ENCODE measurements at regions not wholly inside any gene's neighbourhood (a gene's known extent, or its start where the extent isn't known, plus 50 kb on each side); places are given as distances from the start of the nearest gene placed in this dataset.
"Not testable (repeated sequence)": the region's sequence is repeated elsewhere in the genome, so short reads cannot be mapped to it uniquely, and the experiment has no call there.

GRCh38 chr16:54985156-54985555, 54.5 kb downstream of the IRX5 start:
- Histone ChIP-seq H3K9me3 (no peaks in the 10 kb centered on the region), H3K27me3 (replicated peaks; ENCODE audit: insufficient read depth) (no peaks in the 10 kb centered on the region), H3K4me3 (no peak overlapping the region), H3K36me3 (no peaks in the 10 kb centered on the region), H3K4me1 (ENCODE audit: control insufficient read depth in 1 of 2, low read depth in 2 of 2) (no peaks in the 10 kb centered on the region), H3K27ac (no peak overlapping the region)
- ATAC-seq (ENCODE audit: insufficient number of reproducible peaks, low FRiP score, low read depth) (no peak), DNase-seq (ENCODE audit: low spot score) (no peak)
- TF ChIP-seq, protein P1, sequence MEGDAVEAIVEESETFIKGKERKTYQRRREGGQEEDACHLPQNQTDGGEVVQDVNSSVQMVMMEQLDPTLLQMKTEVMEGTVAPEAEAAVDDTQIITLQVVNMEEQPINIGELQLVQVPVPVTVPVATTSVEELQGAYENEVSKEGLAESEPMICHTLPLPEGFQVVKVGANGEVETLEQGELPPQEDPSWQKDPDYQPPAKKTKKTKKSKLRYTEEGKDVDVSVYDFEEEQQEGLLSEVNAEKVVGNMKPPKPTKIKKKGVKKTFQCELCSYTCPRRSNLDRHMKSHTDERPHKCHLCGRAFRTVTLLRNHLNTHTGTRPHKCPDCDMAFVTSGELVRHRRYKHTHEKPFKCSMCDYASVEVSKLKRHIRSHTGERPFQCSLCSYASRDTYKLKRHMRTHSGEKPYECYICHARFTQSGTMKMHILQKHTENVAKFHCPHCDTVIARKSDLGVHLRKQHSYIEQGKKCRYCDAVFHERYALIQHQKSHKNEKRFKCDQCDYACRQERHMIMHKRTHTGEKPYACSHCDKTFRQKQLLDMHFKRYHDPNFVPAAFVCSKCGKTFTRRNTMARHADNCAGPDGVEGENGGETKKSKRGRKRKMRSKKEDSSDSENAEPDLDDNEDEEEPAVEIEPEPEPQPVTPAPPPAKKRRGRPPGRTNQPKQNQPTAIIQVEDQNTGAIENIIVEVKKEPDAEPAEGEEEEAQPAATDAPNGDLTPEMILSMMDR (IDR thresholded peaks at IDR 0.05): no peak

DNA sequence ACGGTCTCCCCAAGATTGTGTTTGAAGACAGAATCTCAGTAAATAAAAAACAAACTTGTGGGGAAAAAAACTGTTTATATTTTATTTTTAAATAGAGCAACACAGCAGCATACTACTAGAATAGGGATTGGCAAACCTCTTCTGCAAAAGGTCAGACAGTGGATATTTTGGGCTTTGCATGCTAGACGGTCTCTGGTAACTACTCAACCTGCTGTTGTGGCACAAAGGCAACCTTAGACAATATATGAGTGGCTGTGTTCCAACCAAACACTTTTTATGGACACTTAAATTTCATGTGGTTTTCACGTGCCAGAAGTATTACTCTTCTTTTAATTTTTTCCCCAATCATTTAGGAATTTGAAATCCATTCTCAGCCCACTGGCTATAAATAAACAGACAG, 55.0 kb downstream of the IRX5 start:
- H3K36me3 ChIP-seq: no peaks in the 10 kb centered on the region
- H3K27ac ChIP-seq: no peak overlapping the region
- no peak for ATAC-seq (ENCODE audit: insufficient number of reproducible peaks, low FRiP score, low read depth)
- no peak for DNase-seq (ENCODE audit: low spot score)
- H3K4me1 ChIP-seq (ENCODE audit: control insufficient read depth in 1 of 2, low read depth in 2 of 2): no peaks in the 10 kb centered on the region
- TF ChIP-seq, protein P1 (IDR thresholded peaks at IDR 0.05): no peak
- no peak overlapping the region for H3K4me3 ChIP-seq
- H3K27me3 ChIP-seq (replicated peaks; ENCODE audit: insufficient read depth): no peaks in the 10 kb centered on the region
- H3K9me3 ChIP-seq: no peaks in the 10 kb centered on the region

GRCh38 chr16:54986409-54986808, 55.7 kb downstream of the IRX5 start:
- H3K4me3 ChIP-seq: no peak overlapping the region
- H3K4me1 ChIP-seq (ENCODE audit: control insufficient read depth in 1 of 2, low read depth in 2 of 2): no peaks in the 10 kb centered on the region
- TF ChIP-seq, protein P1 (IDR thresholded peaks at IDR 0.05): no peak
- DNase-seq (ENCODE audit: low spot score) (no peak), ATAC-seq (ENCODE audit: insufficient number of reproducible peaks, low FRiP score, low read depth) (no peak)
- no peak overlapping the region for H3K27ac ChIP-seq
- no peaks in the 10 kb centered on the region for H3K27me3 ChIP-seq (replicated peaks; ENCODE audit: insufficient read depth)
- H3K9me3 ChIP-seq: no peaks in the 10 kb centered on the region
- no peaks in the 10 kb centered on the region for H3K36me3 ChIP-seq

DNA sequence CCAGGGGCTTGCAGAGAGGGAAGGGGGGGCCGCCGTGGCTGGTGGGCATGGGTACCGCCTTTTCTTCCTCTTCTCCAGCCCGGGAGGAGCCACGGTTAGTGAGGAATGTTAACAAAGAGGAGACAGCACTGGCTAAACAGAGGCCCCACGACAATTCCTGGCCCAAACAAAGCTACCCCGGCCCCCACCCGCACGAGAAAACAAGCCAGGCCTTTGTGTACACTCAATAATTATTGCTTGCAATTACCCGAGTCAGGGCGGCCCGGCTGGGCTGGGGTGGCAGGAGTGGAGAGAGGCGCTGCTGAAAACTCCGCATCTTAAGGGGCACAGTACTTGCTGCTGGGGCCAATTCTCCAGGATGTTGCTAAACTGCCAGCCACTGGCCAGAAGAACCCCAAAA, 56.4 kb downstream of the IRX5 start:
- Histone ChIP-seq H3K36me3 (no peaks in the 10 kb centered on the region), H3K4me3 (no peak overlapping the region), H3K27ac (no peak overlapping the region), H3K4me1 (ENCODE audit: control insufficient read depth in 1 of 2, low read depth in 2 of 2) (no peaks in the 10 kb centered on the region), H3K27me3 (replicated peaks; ENCODE audit: insufficient read depth) (no peaks in the 10 kb centered on the region), H3K9me3 (no peaks in the 10 kb centered on the region)
- TF ChIP-seq, protein P1 (IDR thresholded peaks at IDR 0.05): no peak
- ATAC-seq (ENCODE audit: insufficient number of reproducible peaks, low FRiP score, low read depth) (no peak), DNase-seq (ENCODE audit: low spot score) (no peak)

- ATAC-seq (ENCODE audit: insufficient number of reproducible peaks, low FRiP score, low read depth) (no peak), DNase-seq (ENCODE audit: low spot score) (no peak)
- no peaks in the 10 kb centered on the region for H3K9me3 ChIP-seq
- no peak overlapping the region for H3K27ac ChIP-seq
- TF ChIP-seq, protein P1 (IDR thresholded peaks at IDR 0.05): no peak
- H3K27me3 ChIP-seq (replicated peaks; ENCODE audit: insufficient read depth): no peaks in the 10 kb centered on the region
- H3K4me1 ChIP-seq (ENCODE audit: control insufficient read depth in 1 of 2, low read depth in 2 of 2): no peaks in the 10 kb centered on the region
- H3K4me3 ChIP-seq: no peak overlapping the region
- no peaks in the 10 kb centered on the region for H3K36me3 ChIP-seq
These were observed 60.9 kb downstream of the IRX5 start for GRCh38 chr16:54991525-54991924.

DNA sequence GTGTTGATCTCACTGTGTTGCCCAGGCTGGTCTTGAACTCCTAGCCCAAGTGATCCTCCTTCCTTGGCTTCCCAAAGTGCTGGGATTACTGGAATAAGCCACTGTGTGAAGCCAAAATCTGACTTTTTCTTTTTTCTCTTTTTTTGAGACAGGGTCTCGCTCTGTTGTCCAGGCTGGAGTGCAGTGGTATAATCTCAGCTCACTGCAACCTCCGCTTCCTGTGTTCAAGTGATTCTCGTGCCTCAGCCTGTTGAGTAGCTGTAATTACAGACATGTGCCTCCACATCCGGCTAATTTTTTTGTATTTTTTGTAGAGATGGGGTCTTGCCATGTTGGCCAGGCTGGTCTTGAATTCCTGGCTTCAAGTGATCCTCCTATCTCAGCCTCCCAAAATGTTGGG, 61.3 kb downstream of the IRX5 start:
- not testable (repeated sequence) for H3K4me1 ChIP-seq (ENCODE audit: control insufficient read depth in 1 of 2, low read depth in 2 of 2); H3K4me3 ChIP-seq; ATAC-seq (ENCODE audit: insufficient number of reproducible peaks, low FRiP score, low read depth); H3K27ac ChIP-seq; H3K36me3 ChIP-seq; DNase-seq (ENCODE audit: low spot score); H3K9me3 ChIP-seq; H3K27me3 ChIP-seq (replicated peaks; ENCODE audit: insufficient read depth)

Measured in thoracic aorta (tissue), 2 donors.